ENCODE measurements at regions not wholly inside any gene's neighbourhood (a gene's known extent, or its start where the extent isn't known, plus 50 kb on each side); places are given as distances from the start of the nearest gene placed in this dataset.

- TF ChIP-seq GATA3 (IDR thresholded peaks at IDR 0.05; ENCODE audit: low read depth, low read length) (no peak), GATA2 (IDR thresholded peaks at IDR 0.05; ENCODE audit: low read depth, low read length) (no peak)
Observed at GRCh38 chr6:21468461-21468860, 125.1 kb upstream of the SOX4 start.

All from SH-SY5Y (cell line).